ENCODE measurements at regions not wholly inside any gene's neighbourhood (a gene's known extent, or its start where the extent isn't known, plus 50 kb on each side); places are given as distances from the start of the nearest gene placed in this dataset.
"Not testable (repeated sequence)": the region's sequence is repeated elsewhere in the genome, so short reads cannot be mapped to it uniquely, and the experiment has no call there.

DNA sequence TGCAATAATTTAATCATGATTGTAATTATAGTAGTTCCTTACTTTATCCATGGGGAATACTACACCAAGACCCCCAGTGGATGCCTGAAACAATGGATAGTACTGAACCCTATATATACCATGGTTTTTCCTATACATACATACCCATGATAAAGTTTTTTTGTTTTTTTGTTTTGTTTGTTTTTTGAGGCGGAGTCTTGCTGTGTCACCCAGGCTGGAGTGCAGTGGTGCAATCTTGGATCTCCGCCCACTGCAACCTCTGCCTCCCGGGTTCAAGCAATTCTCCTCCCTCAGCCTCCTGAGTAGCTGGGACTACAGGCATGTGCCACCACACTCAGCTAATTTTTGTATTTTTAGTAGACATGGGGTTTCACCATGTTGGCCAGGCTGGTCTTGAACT is 135.3 kb upstream of the HNRNPU start:
- DNase-seq; in situ Hi-C loops (cut with HindIII; ENCODE audit: low pct_ligation_motif_present, low pct_unique_long_range_greater_than_20kb, low sequenced_read_pairs): not testable (repeated sequence)

DNA sequence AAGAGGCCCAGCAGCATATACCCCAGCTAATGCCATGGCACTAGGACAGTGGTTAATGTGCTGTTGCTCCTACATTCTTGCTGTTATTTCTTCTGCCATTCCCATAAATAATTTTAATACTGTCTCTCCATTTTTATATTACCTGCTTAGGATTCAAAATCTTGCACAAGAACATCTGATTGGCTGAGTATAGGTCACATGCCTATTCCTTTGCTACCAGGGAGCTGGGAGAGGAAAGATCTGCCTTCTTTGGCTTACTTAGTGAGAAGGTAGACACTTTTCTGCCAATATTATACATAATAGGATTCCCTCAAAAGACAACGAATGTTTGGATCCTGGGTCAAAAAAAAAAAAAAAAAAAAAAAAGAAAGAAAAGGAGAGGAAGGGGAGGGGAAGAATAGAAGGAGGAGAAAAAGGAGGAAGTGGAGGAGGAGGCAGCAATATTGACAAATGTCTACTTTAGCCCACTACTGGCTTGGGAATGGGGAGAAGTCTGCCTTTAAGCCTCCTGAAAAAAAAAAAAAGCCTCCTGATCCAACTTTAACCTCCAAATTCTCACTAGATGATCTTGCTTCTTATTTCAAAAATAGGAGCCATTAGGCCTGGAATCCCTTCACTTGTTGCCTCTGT is 134.5 kb upstream of the HNRNPU start:
- DNase-seq, result no peak
- in situ Hi-C loops (cut with HindIII; ENCODE audit: low pct_ligation_motif_present, low pct_unique_long_range_greater_than_20kb, low sequenced_read_pairs), result no loop called here

DNA sequence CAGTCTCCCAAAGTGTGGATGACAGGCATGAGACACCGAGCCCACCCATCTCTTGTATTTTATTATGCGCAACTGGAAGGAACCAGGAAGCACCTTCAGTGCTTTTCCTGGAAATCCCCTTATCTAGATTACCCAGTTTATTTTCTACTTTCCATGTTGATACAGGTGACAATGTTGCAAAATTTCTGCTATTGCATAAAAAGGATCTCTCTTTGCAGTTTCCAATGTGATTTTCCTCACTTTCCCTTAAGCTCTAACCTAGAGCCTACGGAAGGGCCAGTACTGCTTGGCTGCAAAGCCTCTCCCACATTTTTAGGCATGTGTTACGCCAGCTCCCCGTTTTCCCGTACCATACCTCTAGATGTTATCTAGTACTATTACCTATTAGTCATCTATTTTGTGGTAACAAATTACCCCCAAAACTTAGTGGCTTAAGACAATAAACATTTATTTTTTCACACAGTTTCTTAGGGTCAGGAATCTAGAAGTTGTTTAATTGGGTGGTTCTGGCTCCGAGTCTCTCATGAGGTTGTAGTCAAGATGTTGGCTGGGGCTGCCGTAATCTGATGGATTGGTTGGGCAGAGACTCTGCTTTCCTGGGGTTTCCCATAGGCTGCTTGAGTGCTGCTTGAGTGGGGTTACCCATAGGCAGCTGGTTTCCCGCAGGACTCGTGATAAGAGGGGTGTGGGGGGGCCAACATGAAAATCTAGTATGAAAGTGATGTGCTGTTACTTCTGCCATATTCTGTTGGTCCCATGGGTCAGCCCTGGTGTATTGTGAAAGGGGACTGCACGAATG is 131.5 kb upstream of the HNRNPU start:
- in situ Hi-C loops (cut with HindIII; ENCODE audit: low pct_ligation_motif_present, low pct_unique_long_range_greater_than_20kb, low sequenced_read_pairs), result no loop called here
- no peak for DNase-seq

DNA sequence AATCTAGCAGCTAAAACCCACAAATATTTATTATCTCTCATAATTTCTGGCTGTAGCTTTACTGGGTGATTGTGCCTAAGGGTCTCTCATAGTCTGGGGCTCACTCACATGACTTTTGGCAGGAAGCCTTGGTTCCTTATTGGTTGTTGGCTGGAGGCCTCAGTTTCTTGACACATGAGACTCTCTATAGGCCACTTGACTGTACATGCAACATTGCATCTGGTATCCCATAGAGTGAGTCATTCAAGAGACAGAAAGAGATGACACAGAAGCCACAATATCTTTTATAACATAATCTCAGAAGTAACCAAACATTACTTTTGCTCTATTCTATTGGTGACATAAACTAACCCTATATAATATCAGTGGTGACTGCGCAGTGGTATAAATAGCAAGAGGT is 128.5 kb upstream of the HNRNPU start:
- no peak for DNase-seq
- in situ Hi-C loops (cut with HindIII; ENCODE audit: low pct_ligation_motif_present, low pct_unique_long_range_greater_than_20kb, low sequenced_read_pairs), result no loop called here

DNA sequence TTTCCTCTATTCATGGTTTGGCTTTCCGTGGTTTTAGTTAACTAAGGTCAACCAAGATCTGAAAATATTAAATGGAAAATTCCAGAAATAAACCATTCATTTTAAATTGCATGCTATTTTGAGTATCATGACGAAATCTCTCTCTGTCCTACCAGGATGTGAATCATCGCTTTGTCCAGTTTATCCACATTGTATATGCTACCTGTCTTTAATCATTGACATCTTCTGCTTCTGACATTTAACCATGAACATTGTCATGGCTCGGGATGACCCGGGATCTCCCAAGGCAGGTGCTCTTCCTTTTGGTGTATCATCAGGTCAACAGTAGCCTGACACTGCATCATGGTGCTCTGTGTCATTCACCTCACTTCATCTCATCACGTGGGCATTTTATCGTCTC is 125.5 kb upstream of the HNRNPU start:
- DNase-seq, result peak; percentile 33
- in situ Hi-C loops (cut with HindIII; ENCODE audit: low pct_ligation_motif_present, low pct_unique_long_range_greater_than_20kb, low sequenced_read_pairs), result no loop called here

DNA sequence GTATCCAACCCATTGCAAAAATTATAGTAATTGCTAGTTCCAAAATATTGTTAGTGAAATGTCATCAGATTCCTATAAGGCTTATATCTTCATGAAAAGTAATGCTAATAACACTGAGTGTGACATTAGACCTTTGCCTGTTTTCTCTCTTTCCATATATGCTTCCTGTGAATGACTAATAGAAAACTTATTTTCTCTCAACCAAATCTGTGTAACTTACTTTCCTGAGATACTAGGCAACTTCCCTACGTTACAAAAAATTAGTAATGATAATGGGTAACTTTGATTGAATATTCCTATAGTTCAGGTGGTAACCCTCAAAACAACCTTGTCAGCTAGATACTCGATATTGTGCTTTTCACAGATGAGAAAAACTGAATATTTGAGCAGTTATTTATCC is 124.2 kb upstream of the HNRNPU start:
- DNase-seq, result no peak
- in situ Hi-C loops (cut with HindIII; ENCODE audit: low pct_ligation_motif_present, low pct_unique_long_range_greater_than_20kb, low sequenced_read_pairs), result no loop called here

DNA sequence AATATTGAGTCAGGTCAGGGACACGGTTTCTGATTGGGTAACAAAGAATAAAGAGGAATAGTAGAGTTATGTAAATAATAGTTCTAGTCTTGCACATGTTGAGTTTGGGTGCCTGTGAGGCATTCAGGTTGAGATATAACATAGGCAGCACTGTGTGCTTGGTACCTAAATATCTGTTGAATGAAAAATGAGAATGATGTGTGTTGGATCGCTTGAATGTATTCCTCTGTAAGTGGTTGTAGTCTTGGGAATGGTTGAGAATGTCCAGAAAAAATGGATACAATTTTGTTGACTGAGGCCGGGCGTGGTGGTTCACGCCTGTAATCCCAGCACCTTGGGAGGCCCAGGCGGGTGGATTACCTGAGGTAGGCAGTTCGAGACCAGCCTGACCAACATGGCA is 116.3 kb upstream of the HNRNPU start:
- in situ Hi-C loops (cut with HindIII; ENCODE audit: low pct_ligation_motif_present, low pct_unique_long_range_greater_than_20kb, low sequenced_read_pairs), result no loop called here
- no peak for DNase-seq

DNA sequence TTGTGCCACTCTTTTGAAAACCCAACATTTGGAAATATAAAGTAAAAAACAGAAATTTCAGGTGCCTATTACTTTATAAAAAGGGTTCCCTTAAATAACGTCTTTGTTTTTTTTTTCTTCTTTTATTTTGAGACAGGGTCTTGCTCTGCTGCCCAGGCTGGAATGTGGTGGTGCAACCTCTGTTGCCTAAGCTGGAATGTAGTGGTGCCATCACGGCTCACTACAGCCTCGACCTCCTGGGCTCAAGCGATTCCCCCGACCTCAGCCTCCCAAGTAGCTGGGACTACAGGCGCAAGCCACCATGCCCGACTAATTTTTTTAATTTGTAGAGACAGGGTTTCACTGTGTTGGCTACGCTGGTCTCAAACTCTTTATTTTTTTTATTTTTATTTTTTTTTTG is 110.2 kb upstream of the HNRNPU start:
- DNase-seq, result no peak

DNA sequence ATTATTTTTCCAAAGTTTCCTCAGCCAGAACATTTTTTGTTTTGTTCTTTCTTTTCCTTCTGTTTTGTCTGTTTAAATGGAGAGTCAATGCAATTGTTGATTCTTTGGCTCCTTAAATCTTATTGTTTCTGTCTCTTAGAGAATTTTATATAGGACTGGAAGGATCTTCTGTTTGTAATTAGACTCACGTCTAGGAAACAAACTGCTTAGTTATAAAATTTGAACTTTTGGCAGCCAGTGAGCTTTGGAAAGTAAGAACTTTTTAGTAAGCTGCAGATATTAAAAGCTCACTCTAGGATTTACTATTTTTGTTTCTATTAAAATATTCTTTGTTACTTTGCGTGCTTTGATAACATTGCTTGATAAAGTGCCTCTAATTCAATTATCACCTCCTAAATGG is 109.8 kb upstream of the HNRNPU start:
- in situ Hi-C loops (cut with HindIII; ENCODE audit: low pct_ligation_motif_present, low pct_unique_long_range_greater_than_20kb, low sequenced_read_pairs), result no loop called here

More for the DNA sequence above, 110.2 kb upstream of the HNRNPU start:
- in situ Hi-C loops (cut with HindIII; ENCODE audit: low pct_ligation_motif_present, low pct_unique_long_range_greater_than_20kb, low sequenced_read_pairs), result no loop called here

DNA sequence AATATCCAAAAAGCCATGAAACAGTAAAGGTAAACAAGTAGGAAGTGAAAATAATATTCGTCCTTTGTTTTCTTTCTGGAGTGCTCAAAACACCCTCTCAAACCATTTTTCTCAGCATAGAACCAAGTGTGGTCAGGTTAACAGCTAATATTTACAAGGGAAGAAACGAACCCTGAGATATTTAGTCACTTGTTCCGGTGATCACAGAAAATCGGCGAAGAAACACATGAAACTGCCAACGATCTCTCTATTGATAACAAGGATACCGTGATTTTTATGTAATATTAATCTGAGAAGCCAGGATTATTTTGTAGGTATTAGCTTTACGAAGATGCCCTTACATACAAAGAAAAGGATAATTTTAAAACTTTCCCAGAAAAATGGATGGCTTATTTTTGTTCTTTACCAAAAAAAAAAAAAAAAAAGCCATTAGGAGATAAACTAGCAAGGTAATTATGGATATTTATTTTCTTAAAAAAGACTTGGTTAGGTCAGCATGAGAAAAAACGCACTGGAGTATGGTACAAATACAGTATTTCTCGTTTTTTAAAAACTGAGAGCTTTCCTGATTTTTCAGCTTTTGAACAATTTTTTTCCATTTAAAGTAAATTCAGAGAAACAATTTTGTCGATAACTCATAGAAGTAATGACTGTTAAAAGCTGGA is 107.3 kb upstream of the HNRNPU start:
- peak; percentile 43 for DNase-seq
- in situ Hi-C loops (cut with HindIII; ENCODE audit: low pct_ligation_motif_present, low pct_unique_long_range_greater_than_20kb, low sequenced_read_pairs), result no loop called here

More for the DNA sequence above, 109.8 kb upstream of the HNRNPU start:
- DNase-seq, result no peak

DNA sequence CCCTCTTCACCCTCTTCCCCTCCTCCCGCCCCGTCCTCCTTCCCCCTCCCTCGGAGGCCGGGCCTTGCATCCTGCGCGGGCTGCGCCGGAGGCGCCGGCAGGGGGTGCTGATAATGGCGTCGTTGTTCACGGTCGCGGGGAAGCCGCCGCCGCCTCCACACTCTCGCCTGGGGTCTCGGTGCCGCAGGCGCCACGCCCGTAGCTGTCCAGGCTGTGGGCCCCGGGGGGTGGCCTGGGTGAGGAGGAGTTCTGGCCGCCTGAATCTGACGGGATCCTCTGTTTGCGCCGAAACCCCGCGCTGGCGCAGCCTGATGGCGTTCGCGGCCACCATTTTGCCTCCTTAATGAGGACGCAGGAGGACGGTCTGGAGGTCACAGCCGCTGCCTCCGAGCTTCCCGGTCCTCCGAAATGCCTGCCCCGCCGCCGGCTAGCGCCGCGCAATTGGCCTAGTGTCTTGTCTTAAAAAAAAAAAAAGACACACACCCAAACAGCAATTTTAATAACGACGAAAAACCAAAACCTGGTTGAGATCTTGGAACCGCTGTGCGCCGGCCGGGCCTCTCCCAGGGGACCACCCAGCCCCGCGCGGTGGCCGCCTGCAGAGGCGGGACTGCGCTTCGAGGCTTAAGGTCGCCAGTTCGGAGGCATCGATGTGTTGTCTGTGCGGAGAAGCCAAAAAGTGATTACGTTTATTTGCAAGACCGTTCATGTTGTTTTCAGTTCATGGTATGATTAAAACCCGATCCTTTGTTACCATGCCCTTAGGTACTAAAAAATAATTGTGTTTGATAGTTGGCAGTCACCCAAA is 106.6 kb upstream of the HNRNPU start:
- in situ Hi-C loops (cut with HindIII; ENCODE audit: low pct_ligation_motif_present, low pct_unique_long_range_greater_than_20kb, low sequenced_read_pairs), result no loop called here
- DNase-seq, result peak; percentile 95

DNA sequence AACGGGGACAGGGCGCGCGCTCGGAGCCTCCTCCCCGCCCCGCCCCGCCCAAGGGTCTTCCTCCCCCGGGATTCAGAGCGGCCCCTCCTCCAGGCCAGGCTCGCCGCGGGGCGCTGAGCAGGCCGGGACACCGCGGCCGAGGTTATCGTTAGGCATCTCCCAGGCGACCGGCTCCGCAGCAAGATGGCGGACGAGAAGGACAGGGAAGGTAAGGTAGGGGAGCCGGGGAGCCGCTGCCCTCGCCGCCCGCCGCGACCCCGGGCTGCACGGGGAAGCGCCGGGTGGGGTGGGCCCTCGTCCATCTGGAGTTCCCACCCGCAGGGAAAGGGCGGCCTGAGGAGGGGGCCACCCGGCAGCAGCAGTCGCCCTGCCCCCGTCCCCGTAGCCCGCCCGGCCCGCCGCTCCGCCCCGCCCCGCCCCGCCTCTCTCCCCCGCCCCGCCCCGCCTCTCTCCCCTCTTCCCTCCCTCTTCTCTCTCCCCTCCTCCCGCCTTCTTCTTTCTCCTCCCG is 105.9 kb upstream of the HNRNPU start:
- DNase-seq, result peak; percentile 78
- in situ Hi-C loops (cut with HindIII; ENCODE audit: low pct_ligation_motif_present, low pct_unique_long_range_greater_than_20kb, low sequenced_read_pairs), result no loop called here

DNA sequence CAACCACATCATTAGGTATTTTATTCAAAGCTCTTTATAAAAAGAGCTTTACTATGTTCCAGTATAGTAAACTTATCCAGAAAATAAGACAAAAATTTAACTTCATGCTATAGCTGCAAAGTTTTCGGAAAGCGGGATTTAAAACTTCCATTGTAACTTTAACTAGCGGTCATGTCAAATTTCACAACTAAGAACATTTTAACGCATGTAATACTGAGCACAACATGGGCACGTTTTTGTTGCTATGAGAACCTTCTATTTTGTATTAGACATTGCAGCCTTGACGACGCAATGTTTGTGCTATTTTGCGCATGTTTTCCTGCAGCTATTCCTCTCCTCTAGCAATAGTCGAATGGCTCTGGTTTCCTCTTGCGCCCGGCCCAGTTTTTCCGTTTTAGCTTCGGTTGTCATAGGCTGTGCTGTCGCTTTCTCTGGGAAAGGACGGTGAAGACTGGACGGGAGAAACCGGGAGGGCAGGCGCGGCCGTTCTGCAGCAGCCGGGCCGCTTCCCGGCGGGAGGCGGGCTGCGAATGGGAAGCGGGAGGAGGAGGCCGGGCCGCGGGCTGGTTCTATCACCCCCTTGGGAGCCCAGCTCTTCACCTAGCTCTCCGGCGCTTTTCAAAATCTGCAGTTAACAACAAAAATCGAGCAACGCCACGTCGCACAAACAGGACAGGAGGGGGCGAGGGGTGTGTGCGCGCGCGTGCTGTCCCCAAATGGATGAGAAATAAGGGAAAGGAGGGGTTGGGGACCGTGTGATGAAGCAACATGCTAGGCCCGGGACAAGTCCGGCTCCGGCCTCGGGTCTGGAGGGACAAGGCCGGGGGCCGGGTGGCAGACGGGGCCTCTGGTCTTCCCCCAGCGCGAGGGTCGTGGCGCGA is 105.3 kb upstream of the HNRNPU start:
- peak; percentile 81 for DNase-seq
- in situ Hi-C loops (cut with HindIII; ENCODE audit: low pct_ligation_motif_present, low pct_unique_long_range_greater_than_20kb, low sequenced_read_pairs), result no loop called here

DNA sequence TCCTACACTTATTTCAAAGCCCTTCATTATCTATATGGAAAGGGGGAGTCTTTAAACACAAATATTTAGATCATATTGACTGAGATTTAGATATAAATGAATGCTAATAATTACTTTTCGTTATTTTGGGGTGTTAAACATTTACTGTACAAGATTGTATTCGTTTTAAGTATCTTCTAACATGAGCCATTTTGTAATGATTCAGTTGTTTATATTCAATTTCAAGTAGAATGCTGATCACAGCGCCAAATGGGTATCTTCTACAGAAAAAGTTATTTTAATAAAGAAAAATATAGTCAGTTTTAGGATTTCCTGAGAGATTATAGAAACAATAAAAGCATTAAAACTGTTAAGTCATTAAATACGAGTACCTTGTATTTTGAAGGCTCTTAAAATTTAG is 104.5 kb upstream of the HNRNPU start:
- in situ Hi-C loops (cut with HindIII; ENCODE audit: low pct_ligation_motif_present, low pct_unique_long_range_greater_than_20kb, low sequenced_read_pairs), result no loop called here
- no peak for DNase-seq

DNA sequence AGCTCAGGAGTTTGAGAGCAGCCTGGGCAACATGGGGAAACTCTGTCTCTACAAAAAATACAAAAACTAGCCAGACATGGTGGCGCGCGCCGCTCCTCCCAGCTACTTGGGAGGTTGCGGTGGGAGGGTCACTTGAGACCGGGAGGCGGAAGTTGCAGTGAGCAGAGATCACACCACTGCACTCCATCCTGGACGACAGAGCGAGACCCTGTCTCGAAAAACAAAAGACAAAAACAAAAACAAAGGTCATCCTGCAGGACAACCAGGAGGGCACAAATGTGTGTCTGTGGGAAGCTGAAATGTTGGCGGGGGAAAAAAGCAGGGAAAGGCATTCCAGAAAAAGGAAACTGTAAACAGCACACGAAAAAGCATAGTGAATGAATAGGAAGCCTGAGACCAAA is 104.1 kb upstream of the HNRNPU start:
- DNase-seq, result no peak
- in situ Hi-C loops (cut with HindIII; ENCODE audit: low pct_ligation_motif_present, low pct_unique_long_range_greater_than_20kb, low sequenced_read_pairs), result no loop called here

DNA sequence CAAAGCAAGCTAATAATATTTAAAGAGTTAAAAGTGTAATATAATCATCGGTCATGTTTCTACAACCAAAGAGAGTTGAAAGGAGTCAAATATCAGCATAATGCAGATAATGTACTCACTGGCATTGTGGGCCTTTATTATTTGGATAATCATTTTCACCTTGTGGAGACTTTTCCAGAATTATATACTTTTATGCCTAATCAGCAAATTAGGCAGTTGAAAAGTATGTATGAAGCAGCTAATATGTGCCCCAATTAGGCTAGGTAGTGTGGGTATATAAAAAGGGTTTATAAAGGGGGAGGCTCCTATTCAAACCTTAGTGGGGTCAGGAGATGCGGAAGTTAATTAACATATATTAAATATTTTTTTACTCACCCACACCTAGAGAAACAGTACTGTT is 102.8 kb upstream of the HNRNPU start:
- DNase-seq, result no peak
- in situ Hi-C loops (cut with HindIII; ENCODE audit: low pct_ligation_motif_present, low pct_unique_long_range_greater_than_20kb, low sequenced_read_pairs), result no loop called here

DNA sequence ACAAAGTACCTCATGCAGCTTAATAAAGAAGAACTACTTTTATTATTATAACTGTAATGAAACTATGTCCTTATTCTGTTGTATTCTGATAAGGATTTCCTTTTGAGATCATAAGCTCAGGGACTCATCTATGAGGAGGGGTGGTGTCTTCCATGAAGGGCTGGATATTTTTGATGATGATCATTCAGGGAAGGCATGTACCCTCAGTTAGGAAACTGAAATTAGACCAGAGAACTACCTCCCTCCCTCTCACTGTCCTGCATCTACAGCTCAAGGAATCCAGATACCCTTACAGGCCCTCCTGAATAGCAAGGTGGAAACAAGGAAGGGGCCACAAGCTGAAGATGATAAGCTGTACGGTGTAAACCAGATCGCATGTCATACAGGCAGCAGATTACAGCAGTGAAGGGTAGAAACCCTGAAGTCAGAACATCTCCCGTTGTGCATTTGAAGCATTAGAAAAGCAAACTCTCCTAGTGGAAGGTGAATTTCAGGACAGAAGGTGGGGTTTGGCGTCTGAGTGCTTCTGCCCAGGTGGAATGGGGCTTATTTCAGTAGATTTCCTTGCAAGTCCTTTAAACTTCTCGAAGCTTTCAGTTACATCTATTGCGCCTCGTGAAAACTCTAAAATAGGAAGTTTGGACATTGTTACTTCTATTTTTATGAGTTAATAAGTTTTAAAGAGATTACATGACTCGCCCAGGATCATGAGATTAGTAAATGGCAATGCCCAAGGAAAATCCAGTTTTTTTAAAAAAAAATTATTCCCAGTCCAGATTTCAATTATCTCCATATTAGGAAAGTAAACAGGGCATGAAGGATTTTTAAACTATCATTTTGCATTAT is 101.1 kb upstream of the HNRNPU start:
- DNase-seq, result no peak
- in situ Hi-C loops (cut with HindIII; ENCODE audit: low pct_ligation_motif_present, low pct_unique_long_range_greater_than_20kb, low sequenced_read_pairs), result no loop called here

Measured in ACHN (cell line).